ENCODE measurements at regions not wholly inside any gene's neighbourhood (a gene's known extent, or its start where the extent isn't known, plus 50 kb on each side); places are given as distances from the start of the nearest gene placed in this dataset.
"Not testable (repeated sequence)": the region's sequence is repeated elsewhere in the genome, so short reads cannot be mapped to it uniquely, and the experiment has no call there.

GRCh38 chr3:135432402-135432801 is 533.1 kb upstream of the PPP2R3A start:
- no peaks in the 10 kb centered on the region for H3K9me3 ChIP-seq
- H3K4me1 ChIP-seq: no peaks in the 10 kb centered on the region
- H3K4me3 ChIP-seq: no peak overlapping the region
- no peak for TF ChIP-seq CTCF (IDR thresholded peaks at IDR 0.05)
- no peak for TF ChIP-seq POLR2A (IDR thresholded peaks at IDR 0.05)
- no peak for DNase-seq
- intact Hi-C loops (cut with DNase I; ENCODE audit: low total_unique reads): no loop called here
- no peak overlapping the region for H3K27ac ChIP-seq
- H3K27me3 ChIP-seq: no peaks in the 10 kb centered on the region
- no peaks in the 10 kb centered on the region for H3K36me3 ChIP-seq (ENCODE audit: low read depth, missing control alignments)
- 83 to 91% methylated on average over 2 of the region's 2 CpGs for WGBS, 2 donors

DNA sequence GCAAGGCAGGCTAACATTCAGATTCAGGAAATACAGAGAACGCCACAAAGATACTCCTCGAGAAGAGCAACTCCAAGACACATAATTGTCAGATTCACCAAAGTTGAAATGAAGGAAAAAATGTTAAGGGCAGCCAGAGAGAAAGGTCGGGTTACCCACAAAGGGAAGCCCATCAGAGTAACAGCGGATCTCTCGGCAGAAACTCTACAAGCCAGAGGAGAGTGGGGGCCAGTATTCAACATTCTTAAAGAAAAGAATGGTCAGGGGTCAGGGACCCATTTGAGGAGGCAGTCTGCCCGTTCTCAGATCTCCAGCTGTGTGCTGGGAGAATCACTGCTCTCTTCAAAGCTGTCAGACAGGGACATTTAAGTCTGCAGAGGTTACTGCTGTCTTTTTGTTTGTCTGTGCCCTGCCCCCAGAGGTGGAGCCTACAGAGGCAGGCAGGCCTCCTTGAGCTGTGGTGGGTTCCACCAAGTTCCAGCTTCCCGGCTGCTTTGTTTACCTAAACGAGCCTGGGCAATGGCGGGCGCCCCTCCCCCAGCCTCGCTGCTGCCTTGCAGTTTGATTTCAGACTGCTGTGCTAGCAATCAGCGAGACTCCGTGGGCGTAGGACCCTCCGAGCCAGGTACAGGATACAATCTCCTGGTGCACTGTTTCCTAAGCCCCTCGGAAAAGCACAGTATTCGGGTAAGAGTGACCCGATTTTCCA is 526.5 kb upstream of the PPP2R3A start:
- H3K4me1 ChIP-seq; intact Hi-C loops (cut with DNase I; ENCODE audit: low total_unique reads); H3K27ac ChIP-seq; DNase-seq; H3K9me3 ChIP-seq; H3K27me3 ChIP-seq; H3K36me3 ChIP-seq (ENCODE audit: low read depth, missing control alignments); H3K4me3 ChIP-seq: not testable (repeated sequence)
- 50 to 63% methylated on average over 11 to 16 of the region's 18 CpGs for WGBS, 2 donors

GRCh38 chr3:135439632-135440031 is 525.9 kb upstream of the PPP2R3A start:
- H3K4me1 ChIP-seq; H3K9me3 ChIP-seq; H3K27me3 ChIP-seq; H3K4me3 ChIP-seq; intact Hi-C loops (cut with DNase I; ENCODE audit: low total_unique reads); H3K27ac ChIP-seq; H3K36me3 ChIP-seq (ENCODE audit: low read depth, missing control alignments); DNase-seq: not testable (repeated sequence)
- 79 to 82% methylated on average over 7 of the region's 7 CpGs for WGBS, 2 donors

GRCh38 chr3:135440233-135440632 is 525.3 kb upstream of the PPP2R3A start:
- no peaks in the 10 kb centered on the region for H3K4me1 ChIP-seq
- intact Hi-C loops (cut with DNase I; ENCODE audit: low total_unique reads): no loop called here
- no peak overlapping the region for H3K27ac ChIP-seq
- H3K9me3 ChIP-seq: no peaks in the 10 kb centered on the region
- DNase-seq: no peak
- H3K27me3 ChIP-seq: no peaks in the 10 kb centered on the region
- TF ChIP-seq CTCF (IDR thresholded peaks at IDR 0.05): no peak
- no peak for TF ChIP-seq POLR2A (IDR thresholded peaks at IDR 0.05)
- no peaks in the 10 kb centered on the region for H3K36me3 ChIP-seq (ENCODE audit: low read depth, missing control alignments)
- no peak overlapping the region for H3K4me3 ChIP-seq

GRCh38 chr3:135440746-135441145 is 524.8 kb upstream of the PPP2R3A start:
- no peak overlapping the region for H3K27ac ChIP-seq
- no peaks in the 10 kb centered on the region for H3K27me3 ChIP-seq
- H3K36me3 ChIP-seq (ENCODE audit: low read depth, missing control alignments): no peaks in the 10 kb centered on the region
- no peaks in the 10 kb centered on the region for H3K4me1 ChIP-seq
- no peak for DNase-seq
- H3K9me3 ChIP-seq: no peaks in the 10 kb centered on the region
- 42 to 45% methylated on average over 4 of the region's 4 CpGs for WGBS, 2 donors
- no peak overlapping the region for H3K4me3 ChIP-seq
- TF ChIP-seq POLR2A (IDR thresholded peaks at IDR 0.05) (no peak), CTCF (IDR thresholded peaks at IDR 0.05) (no peak)
- intact Hi-C loops (cut with DNase I; ENCODE audit: low total_unique reads): no loop called here

DNA sequence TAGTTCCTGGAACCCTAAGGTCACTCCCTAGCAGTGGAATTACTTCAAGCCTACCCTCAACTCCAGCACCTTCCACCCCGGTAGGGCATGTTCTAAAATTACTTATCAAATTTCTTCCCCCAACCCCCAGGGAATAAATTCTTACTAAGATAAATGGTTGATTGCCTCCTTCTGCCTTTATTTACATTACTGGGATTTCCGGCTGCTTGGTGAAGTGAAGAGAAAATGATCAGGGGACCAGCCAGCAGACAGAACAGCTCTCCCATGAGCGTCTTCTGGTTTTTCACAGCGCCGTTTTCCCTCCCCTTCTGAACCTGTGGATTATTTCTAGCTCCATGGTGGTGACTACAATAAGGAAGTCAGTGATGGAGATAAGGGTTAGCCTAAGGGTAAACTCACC is 521.5 kb upstream of the PPP2R3A start:
- 77 to 83% methylated on average over 5 of the region's 5 CpGs for WGBS, 2 donors
- Histone ChIP-seq H3K36me3 (ENCODE audit: low read depth, missing control alignments) (no peaks in the 10 kb centered on the region), H3K9me3 (no peaks in the 10 kb centered on the region), H3K4me1 (no peaks in the 10 kb centered on the region), H3K27ac (no peak overlapping the region), H3K27me3 (no peaks in the 10 kb centered on the region), H3K4me3 (no peak overlapping the region)
- intact Hi-C loops (cut with DNase I; ENCODE audit: low total_unique reads): no loop called here
- no peak for TF ChIP-seq CTCF (IDR thresholded peaks at IDR 0.05)
- TF ChIP-seq POLR2A (IDR thresholded peaks at IDR 0.05): no peak
- no peak for DNase-seq
